PC-9 (cell line): ENCODE measurements at regions not wholly inside any gene's neighbourhood (a gene's known extent, or its start where the extent isn't known, plus 50 kb on each side); places are given as distances from the start of the nearest gene placed in this dataset.

Source experiments
- BruUV-seq: library from RNA; stranded (reverse); fragments of 400-500 nt; replicated peaks from 2 replicates; lab custom pipeline; 2021; lab: Mats Ljungman, UMichigan
- CTCF ChIA-PET: fragments of 300-600 bp; sonication (Branson Sonifier 250); formaldehyde crosslinking; loops from one replicate; lab custom pipeline; 2022; ENCODE audit warnings: antibody characterized with exemption; lab: Charles Lee
- POLR2A ChIA-PET: fragments of 300-600 bp; sonication (Branson Sonifier 250); formaldehyde crosslinking; loops from one replicate; lab custom pipeline; 2022; ENCODE audit warnings: antibody characterized with exemption; ENCODE audit not compliant: unreplicated experiment; lab: Charles Lee
- DNase-seq, 2 experiments: peaks; one replicate each; pipeline versions ENCODE4 v3.0.0 to v3.0.0-alpha.2; 2015 to 2022; ENCODE audit warnings: mixed read lengths in 1 of 2
- H2AFZ ChIP-seq: fragments of 200-600 bp; sonication (generic); 2 replicates; pipeline ENCODE4 v1.8.1; 2017; ENCODE audit warnings: antibody characterized with exemption
- H3F3A ChIP-seq: fragments of 200-600 bp; sonication (generic); 2 replicates; pipeline ENCODE4 v1.8.1; 2017; ENCODE audit warnings: antibody characterized with exemption, mild to moderate bottlenecking, low read depth; ENCODE audit not compliant: insufficient read depth
- H3K27ac ChIP-seq: fragments of 200-600 bp; sonication (generic); 2 replicates; pipeline ENCODE4 v1.6.1; 2016; ENCODE audit warnings: mixed run types
- H3K27me3 ChIP-seq: fragments of 200-600 bp; sonication (generic); 2 replicates; pipeline ENCODE4 v1.6.1; 2016; ENCODE audit warnings: low read depth, mixed run types; ENCODE audit not compliant: insufficient read depth
- H3K36me3 ChIP-seq: fragments of 200-600 bp; sonication (generic); 2 replicates; pipeline ENCODE4 v1.6.1; 2016; ENCODE audit warnings: low read depth, mixed run types
- H3K4me1 ChIP-seq: fragments of 200-600 bp; sonication (generic); replicated peaks from 2 replicates; pipeline ENCODE4 v1.6.1; 2016; ENCODE audit warnings: mixed run types; ENCODE audit not compliant: insufficient read depth
- H3K4me2 ChIP-seq: fragments of 200-600 bp; sonication (generic); 2 replicates; pipeline ENCODE4 v1.6.1; 2017; ENCODE audit warnings: mixed run types
- H3K4me3 ChIP-seq: fragments of 200-600 bp; sonication (generic); 2 replicates; pipeline ENCODE4 v1.6.1; 2016; ENCODE audit warnings: mixed run types
- H3K79me2 ChIP-seq: fragments of 200-600 bp; sonication (generic); 2 replicates; pipeline ENCODE4 v1.6.1; 2017; ENCODE audit warnings: low read depth, mixed run types
- H3K9me2 ChIP-seq: fragments of 200-600 bp; sonication (generic); 2 replicates; pipeline ENCODE4 v1.8.1; 2017; ENCODE audit warnings: mild to moderate bottlenecking; ENCODE audit not compliant: insufficient read depth
- H3K9me3 ChIP-seq: fragments of 200-600 bp; sonication (generic); 2 replicates; pipeline ENCODE4 v1.8.1; 2016; ENCODE audit warnings: low read depth; ENCODE audit not compliant: insufficient read depth
- H4K20me1 ChIP-seq: fragments of 200-600 bp; sonication (generic); 2 replicates; pipeline ENCODE4 v1.8.1; 2017; ENCODE audit not compliant: insufficient read depth
- EZH2 ChIP-seq: fragments of 200-600 bp; sonication (generic); IDR thresholded peaks from 2 replicates; pipeline ENCODE4 v1.8.0; 2017; ENCODE audit warnings: antibody characterized with exemption, low read depth
- intact Hi-C: fragments of 100-400 bp; cut with micrococcal nuclease; formaldehyde crosslinking; loops from one replicate; pipeline ENCODE4 v1.10.0; 2022; ENCODE audit not compliant: unreplicated experiment
- TF ChIP-seq, protein P1 (sequence below): fragments of 200-600 bp; sonication (generic); conservative IDR thresholded peaks from 2 replicates; pipeline ENCODE4 v1.6.1; 2017; ENCODE audit warnings: mixed run types, antibody characterized with exemption, mild to moderate bottlenecking, moderate library complexity

GRCh38 chr2:239858179-239858578 lies 167.0 kb downstream of the NDUFA10 start:
- Histone ChIP-seq H3K4me1 (no peaks in the 10 kb centered on the region), H2AFZ (no peak overlapping the region), H3K79me2 (no peaks in the 10 kb centered on the region), H3K36me3 (no peaks in the 10 kb centered on the region), H3K4me3 (no peak overlapping the region), H3K27ac (no peak overlapping the region), H3K4me2 (no peak overlapping the region), H3K9me3 (no peaks in the 10 kb centered on the region), H3K9me2 (no peaks in the 10 kb centered on the region), H3F3A (no peaks in the 10 kb centered on the region), H3K27me3 (peaks cover 73% of the 10 kb centered on the region), H4K20me1 (no peaks in the 10 kb centered on the region)
- CTCF ChIA-PET: no interaction called here
- BruUV-seq: no TSS peak
- intact Hi-C loops: no loop called here
- DNase-seq: no peak
- POLR2A ChIA-PET: no interaction called here
- TF ChIP-seq EZH2: no peak

DNA sequence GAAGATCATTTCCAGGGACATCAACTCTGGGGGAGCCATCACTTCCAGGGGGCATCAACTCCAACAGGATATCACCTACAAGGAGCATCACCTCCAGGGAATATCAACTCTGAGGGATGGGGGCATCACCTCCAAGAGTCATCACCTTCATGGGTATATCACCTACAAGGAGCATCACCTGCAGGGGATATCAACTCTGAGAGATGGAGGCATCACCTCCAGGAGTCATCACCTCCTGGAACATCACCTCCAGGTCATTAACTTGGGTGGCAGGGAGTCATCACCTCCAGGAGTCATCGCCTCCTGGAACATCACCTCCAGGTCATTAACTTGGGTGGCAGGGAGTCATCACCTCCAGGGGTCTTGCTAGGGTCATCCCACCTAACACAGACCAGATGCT lies 167.6 kb downstream of the NDUFA10 start:
- Histone ChIP-seq H3K4me2 (no peak overlapping the region), H3K79me2 (no peaks in the 10 kb centered on the region), H3K9me2 (no peaks in the 10 kb centered on the region), H3K9me3 (no peaks in the 10 kb centered on the region), H3F3A (no peaks in the 10 kb centered on the region), H3K36me3 (no peaks in the 10 kb centered on the region), H4K20me1 (no peaks in the 10 kb centered on the region), H3K4me1 (no peaks in the 10 kb centered on the region), H3K27me3 (peaks cover 76% of the 10 kb centered on the region), H2AFZ (no peak overlapping the region), H3K27ac (no peak overlapping the region), H3K4me3 (no peak overlapping the region)
- TF ChIP-seq, protein P1, sequence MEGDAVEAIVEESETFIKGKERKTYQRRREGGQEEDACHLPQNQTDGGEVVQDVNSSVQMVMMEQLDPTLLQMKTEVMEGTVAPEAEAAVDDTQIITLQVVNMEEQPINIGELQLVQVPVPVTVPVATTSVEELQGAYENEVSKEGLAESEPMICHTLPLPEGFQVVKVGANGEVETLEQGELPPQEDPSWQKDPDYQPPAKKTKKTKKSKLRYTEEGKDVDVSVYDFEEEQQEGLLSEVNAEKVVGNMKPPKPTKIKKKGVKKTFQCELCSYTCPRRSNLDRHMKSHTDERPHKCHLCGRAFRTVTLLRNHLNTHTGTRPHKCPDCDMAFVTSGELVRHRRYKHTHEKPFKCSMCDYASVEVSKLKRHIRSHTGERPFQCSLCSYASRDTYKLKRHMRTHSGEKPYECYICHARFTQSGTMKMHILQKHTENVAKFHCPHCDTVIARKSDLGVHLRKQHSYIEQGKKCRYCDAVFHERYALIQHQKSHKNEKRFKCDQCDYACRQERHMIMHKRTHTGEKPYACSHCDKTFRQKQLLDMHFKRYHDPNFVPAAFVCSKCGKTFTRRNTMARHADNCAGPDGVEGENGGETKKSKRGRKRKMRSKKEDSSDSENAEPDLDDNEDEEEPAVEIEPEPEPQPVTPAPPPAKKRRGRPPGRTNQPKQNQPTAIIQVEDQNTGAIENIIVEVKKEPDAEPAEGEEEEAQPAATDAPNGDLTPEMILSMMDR: no peak
- no peak for TF ChIP-seq EZH2
- ChIA-PET POLR2A (no interaction called here), CTCF (no interaction called here)
- no TSS peak for BruUV-seq
- no peak for DNase-seq
- intact Hi-C loops: no loop called here

GRCh38 chr2:239856620-239857285 lies 168.4 kb downstream of the NDUFA10 start:
- no peak overlapping the region for H3K4me2 ChIP-seq
- H2AFZ ChIP-seq: no peak overlapping the region
- no TSS peak for BruUV-seq
- H3K36me3 ChIP-seq: no peaks in the 10 kb centered on the region
- POLR2A ChIA-PET: no interaction called here
- no peaks in the 10 kb centered on the region for H4K20me1 ChIP-seq
- H3K9me2 ChIP-seq: no peaks in the 10 kb centered on the region
- no peak overlapping the region for H3K4me3 ChIP-seq
- H3F3A ChIP-seq: no peaks in the 10 kb centered on the region
- CTCF ChIA-PET: no interaction called here
- H3K27ac ChIP-seq: no peak overlapping the region
- H3K27me3 ChIP-seq: peaks cover 78% of the 10 kb centered on the region
- intact Hi-C loops: no loop called here
- H3K4me1 ChIP-seq: no peaks in the 10 kb centered on the region
- DNase-seq: no peak
- no peaks in the 10 kb centered on the region for H3K9me3 ChIP-seq
- TF ChIP-seq, protein P1: no peak
- TF ChIP-seq EZH2: no peak
- H3K79me2 ChIP-seq: no peaks in the 10 kb centered on the region
